VCaP (cell line): ENCODE measurements at regions not wholly inside any gene's neighbourhood (a gene's known extent, or its start where the extent isn't known, plus 50 kb on each side); places are given as distances from the start of the nearest gene placed in this dataset.

ENCODE experiments used
- H3K27ac ChIP-seq: fragments of 450-650 bp; 2 replicates; pipeline ENCODE4 v1.5.1; 2017
- TF ChIP-seq, protein P1 (sequence below): fragments of 450-650 bp; conservative IDR thresholded peaks from 2 replicates; pipeline ENCODE4 v1.5.1; 2017; ENCODE audit warnings: mild to moderate bottlenecking, moderate library complexity

- H3K27ac ChIP-seq = peak overlapping the region; percentile 94
- TF ChIP-seq, protein P1, sequence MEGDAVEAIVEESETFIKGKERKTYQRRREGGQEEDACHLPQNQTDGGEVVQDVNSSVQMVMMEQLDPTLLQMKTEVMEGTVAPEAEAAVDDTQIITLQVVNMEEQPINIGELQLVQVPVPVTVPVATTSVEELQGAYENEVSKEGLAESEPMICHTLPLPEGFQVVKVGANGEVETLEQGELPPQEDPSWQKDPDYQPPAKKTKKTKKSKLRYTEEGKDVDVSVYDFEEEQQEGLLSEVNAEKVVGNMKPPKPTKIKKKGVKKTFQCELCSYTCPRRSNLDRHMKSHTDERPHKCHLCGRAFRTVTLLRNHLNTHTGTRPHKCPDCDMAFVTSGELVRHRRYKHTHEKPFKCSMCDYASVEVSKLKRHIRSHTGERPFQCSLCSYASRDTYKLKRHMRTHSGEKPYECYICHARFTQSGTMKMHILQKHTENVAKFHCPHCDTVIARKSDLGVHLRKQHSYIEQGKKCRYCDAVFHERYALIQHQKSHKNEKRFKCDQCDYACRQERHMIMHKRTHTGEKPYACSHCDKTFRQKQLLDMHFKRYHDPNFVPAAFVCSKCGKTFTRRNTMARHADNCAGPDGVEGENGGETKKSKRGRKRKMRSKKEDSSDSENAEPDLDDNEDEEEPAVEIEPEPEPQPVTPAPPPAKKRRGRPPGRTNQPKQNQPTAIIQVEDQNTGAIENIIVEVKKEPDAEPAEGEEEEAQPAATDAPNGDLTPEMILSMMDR = no peak
Measured at GRCh38 chr2:133676392-133677130, 108.3 kb upstream of the NCKAP5 start.

DNA sequence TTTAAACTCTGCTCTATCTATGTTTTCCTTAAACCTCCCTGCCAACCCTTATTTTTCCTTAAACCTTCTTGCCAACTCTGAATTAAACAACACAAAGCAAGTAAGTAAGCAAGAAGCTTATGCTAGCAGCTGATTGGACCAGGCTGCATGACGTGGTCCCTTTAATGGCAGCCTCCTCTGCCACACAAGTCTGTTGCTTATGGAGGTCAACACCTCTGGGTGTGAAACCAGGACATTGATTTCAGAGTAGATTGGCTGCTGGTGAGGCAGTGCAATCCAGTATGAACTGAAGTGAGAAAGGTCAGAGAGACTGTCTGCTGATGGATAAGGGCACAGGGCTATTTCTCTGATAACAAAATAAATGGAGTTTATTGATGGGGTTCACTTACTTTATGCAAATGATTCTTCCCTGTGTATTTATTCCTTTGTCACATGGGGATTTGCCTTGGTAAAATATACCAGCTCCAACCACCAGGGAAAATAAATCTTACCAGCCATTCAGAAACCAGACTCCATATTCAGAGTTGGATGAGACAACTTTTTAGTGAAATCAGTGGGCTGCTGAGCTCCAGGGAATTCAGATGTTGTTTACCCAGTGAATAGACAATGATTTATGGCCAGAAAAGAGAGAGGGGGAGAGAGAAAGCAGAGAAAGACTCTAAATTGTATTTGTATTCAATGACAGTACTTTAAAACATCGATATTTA is 112.2 kb upstream of the NCKAP5 start:
- no peak overlapping the region for H3K27ac ChIP-seq
- TF ChIP-seq, protein P1 = no peak

GRCh38 chr2:133682347-133682746 is 114.1 kb upstream of the NCKAP5 start:
- TF ChIP-seq, protein P1 = no peak
- H3K27ac ChIP-seq = no peak overlapping the region

GRCh38 chr2:133682906-133683305 is 114.6 kb upstream of the NCKAP5 start:
- TF ChIP-seq, protein P1 = no peak
- no peak overlapping the region for H3K27ac ChIP-seq

DNA sequence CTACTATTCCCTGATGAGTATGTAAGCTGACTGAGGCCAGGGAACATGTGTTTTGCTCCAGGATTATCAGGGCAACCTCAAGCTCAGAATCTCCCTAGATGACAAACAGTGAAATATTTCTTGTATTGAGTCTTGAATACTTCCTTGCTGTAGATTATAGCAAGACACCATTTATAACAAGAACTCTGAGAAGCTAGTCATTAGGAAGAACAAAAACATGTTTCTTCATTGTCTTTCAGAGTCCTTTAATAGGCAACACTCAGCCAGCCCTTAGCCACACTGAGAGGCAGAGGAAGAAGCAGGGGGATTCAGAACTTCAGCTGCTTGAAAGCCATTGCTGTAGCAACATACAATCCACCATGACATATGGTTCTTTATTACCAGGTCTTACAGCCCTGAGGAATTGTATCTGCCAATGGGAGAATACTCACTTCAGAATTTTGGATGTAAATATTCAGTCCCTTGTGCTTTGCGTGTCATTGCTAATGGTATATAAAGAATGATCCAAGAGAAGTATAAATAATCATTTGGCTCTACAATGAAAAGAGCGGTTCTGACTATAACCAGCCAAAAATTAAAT is 117.5 kb upstream of the NCKAP5 start:
- TF ChIP-seq, protein P1 = no peak
- H3K27ac ChIP-seq = no peak overlapping the region

DNA sequence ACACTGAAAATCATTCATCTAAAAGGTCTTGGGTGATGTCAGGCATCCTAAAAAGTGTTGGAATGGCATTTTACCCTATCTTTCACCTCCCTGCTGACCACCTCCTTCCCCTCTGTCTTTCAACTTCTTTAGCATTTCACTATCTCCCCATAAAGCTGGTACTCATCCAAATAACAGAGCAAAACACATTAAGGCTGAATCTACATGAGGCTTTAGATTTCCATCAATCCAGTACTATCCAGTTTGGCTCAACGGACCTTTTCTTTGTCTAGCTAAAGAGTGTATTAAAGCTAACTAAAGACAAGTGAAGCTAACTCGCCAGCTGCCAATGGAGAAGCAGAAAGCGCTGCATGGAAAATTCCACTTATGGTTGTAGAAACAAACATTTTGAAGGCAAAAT is 122.5 kb upstream of the NCKAP5 start:
- no peak overlapping the region for H3K27ac ChIP-seq

GRCh38 chr2:133691336-133691735 is 123.1 kb upstream of the NCKAP5 start:
- no peak overlapping the region for H3K27ac ChIP-seq
- TF ChIP-seq, protein P1 = no peak

More for the DNA sequence above, 122.5 kb upstream of the NCKAP5 start:
- TF ChIP-seq, protein P1 = no peak
